Neural progenitor cell (in vitro differentiated cells): ENCODE measurements at regions not wholly inside any gene's neighbourhood (a gene's known extent, or its start where the extent isn't known, plus 50 kb on each side); places are given as distances from the start of the nearest gene placed in this dataset.

ENCODE experiments used
- CTCF ChIP-seq: fragments of 200-600 bp; sonication (generic); IDR thresholded peaks from 2 replicates; pipeline ENCODE4 v1.5.1; 2017; ENCODE audit warnings: antibody characterized with exemption, mild to moderate bottlenecking
- EZH2 ChIP-seq: fragments of 200-600 bp; sonication (generic); IDR thresholded peaks from 2 replicates; pipeline ENCODE4 v1.6.1; 2017; ENCODE audit warnings: antibody characterized with exemption, mild to moderate bottlenecking, moderate library complexity
- EZH2phosphoT487 ChIP-seq: fragments of 200-600 bp; sonication (generic); IDR thresholded peaks from 2 replicates; pipeline ENCODE4 v1.6.1; 2017; ENCODE audit warnings: antibody characterized with exemption

GRCh38 chr6:6521961-6522482 is 66.5 kb upstream of the LY86 start:
- no peak for TF ChIP-seq CTCF
- TF ChIP-seq EZH2phosphoT487 = no peak
- TF ChIP-seq EZH2 = no peak
